ENCODE measurements at regions not wholly inside any gene's neighbourhood (a gene's known extent, or its start where the extent isn't known, plus 50 kb on each side); places are given as distances from the start of the nearest gene placed in this dataset.
"Not testable (repeated sequence)": the region's sequence is repeated elsewhere in the genome, so short reads cannot be mapped to it uniquely, and the experiment has no call there.

DNA sequence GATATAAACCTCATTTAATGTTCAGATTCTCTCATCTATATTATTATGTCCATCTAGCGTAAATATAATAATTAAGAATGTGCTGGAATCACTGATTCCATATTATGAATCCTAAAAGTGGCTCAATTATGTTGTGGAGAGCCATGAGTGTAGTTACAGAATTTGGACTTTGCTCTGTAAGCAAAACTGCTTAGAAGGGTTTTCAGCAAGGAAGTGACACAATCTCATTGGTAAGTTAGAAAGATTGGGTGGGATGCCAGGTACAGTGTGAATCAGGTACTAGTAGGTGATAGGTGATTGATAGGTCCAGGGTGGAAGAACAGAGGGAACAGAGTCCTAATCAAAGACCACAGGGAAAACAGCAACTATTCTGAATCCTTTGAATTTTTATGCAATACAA lies 74.9 kb upstream of the ABLIM1 start:
- DNase-seq: no peak

- DNase-seq: no peak
Measured at GRCh38 chr10:114735946-114736345, 77.9 kb upstream of the ABLIM1 start.

GRCh38 chr10:114743521-114744231 lies 77.9 kb upstream of the FHIP2A start:
- DNase-seq: no peak

DNA sequence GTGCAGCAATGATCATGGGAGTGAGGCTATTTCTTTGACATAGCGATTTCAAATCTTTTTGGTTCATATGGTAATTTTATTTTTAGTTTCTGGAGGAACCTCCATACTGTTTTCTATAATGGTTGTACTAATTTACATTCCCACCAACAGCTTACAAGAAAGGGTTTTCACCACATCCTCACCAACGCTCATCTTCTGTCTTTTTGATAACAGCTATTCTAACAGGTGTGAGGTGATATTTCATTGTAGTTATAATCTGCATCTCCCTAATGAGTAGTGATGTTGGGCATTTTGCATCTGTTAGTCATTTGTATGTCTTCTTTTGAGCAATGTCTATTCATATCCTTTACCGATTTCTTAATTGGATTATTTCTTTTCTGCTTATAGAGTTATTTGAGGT lies 75.0 kb upstream of the FHIP2A start:
- DNase-seq: no peak

DNA sequence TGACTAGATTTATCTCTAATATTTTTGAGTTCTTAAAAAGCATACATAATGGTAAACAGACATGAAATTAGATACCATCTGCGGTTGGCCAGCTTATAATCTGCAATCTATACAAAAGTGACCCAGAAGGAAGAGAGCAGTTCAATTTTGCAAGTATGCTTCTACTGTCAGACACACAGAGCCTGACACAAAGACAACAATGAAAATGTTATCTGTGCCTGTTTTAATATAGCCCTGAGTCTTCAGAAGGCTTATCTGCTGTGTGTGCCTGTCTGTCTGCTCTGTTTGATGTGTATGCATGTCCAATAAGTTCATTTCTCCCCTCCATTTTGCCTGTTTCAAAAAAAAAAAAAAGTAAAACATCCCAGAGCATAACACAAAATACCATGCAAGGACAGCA lies 73.3 kb upstream of the FHIP2A start:
- no peak for DNase-seq

GRCh38 chr10:114749014-114749413 lies 72.6 kb upstream of the FHIP2A start:
- DNase-seq: no peak

DNA sequence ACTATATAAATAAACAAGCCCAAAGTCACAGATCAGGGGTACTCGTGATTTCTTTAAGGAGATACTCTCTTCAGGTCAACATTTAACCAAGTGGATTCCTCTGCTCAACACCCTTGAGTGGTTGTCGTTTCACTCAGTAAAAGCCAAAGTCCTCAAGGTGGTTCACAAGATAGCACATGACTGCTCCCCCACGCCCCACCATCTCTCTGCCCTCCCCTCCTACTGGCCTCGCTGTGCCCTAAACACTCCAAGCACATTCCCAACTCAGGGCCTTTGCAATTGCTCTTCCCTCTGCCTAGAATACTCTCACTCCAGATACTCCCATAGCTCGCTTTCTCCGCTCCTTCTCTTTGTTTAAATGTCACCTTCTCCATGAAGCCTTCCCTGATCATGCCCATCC lies 72.1 kb upstream of the FHIP2A start:
- DNase-seq: no peak

DNA sequence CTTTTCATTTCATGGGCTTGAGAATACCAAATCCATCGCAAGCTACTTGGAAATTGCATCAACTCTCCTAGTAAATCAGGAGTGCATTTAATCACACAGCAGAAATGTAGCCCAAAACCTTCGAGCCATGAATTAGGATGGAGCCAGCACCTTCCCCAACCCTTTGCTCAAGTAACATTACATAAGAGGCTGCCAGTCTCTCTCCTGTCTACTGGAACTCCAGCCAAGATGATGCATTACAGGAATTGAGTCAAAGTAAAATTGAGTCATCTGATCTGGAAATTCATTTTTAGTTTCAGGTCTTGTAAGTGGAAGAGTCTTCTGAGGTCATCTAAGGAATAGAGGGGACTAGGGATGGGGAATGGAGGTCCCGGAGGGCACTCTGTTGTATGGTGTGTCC lies 69.7 kb upstream of the FHIP2A start:
- DNase-seq: no peak

DNA sequence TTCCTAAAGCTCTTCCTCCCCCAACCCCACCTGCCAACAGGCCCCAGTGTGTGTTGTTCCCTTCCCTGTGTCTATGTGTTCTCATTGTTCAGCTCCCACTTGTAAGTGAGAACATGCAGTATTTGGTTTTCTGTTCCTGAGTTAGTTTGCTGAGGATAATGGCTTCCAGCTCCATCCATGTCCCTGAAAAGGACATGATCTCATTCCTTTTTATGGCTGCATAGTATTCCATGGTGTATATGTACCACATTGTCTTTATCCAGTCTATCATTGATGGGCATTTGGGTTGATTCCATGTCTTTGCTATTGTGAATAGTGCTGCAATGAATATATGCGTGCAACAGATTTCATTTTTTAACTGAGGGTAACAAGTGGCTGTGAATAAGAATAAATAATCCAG lies 69.0 kb upstream of the FHIP2A start:
- DNase-seq: not testable (repeated sequence)

GRCh38 chr10:114753126-114753525 lies 68.5 kb upstream of the FHIP2A start:
- DNase-seq: no peak

DNA sequence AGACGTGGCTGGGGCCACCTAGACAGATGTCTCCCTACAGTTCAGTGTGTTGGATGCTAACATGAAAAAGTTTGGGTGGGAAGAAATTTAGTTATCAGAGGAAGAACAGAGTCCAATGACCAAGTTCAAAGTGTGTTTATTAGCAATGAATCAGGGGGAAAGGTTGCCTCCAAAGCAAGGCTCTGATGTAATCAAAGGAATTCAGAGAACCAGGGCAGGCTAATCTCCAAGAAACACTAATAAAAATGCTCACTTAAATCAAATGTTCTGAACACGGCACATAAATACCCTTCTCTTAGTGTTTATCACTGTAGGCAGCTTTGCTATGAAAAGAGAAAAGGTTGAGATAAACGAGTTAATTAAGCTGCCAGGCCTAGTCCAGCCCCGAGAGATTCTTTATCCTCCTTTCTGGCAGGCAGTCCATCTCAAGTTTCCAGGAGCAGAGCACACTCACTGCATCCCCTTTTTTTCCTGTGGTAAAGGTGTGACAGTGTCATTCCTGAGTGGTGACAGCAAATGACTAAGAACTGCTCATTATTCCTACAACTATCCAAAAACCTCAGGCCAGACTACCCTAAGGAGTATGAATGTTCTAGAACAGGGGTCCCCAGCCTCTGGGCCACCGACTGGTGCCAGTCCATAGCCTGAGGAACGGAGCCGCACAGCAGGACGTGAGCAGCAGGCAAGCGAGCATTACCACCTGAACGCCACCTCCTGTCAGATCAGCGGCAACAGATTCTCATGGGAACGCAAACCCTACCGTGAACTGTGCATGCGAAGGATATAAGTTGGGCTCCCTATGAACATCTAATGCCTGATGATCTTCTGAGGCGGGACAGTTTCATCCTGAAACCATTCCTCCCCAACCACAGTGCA lies 66.9 kb upstream of the FHIP2A start:
- DNase-seq: no peak

GRCh38 chr10:114755537-114755936 lies 66.0 kb upstream of the FHIP2A start:
- no peak for DNase-seq

DNA sequence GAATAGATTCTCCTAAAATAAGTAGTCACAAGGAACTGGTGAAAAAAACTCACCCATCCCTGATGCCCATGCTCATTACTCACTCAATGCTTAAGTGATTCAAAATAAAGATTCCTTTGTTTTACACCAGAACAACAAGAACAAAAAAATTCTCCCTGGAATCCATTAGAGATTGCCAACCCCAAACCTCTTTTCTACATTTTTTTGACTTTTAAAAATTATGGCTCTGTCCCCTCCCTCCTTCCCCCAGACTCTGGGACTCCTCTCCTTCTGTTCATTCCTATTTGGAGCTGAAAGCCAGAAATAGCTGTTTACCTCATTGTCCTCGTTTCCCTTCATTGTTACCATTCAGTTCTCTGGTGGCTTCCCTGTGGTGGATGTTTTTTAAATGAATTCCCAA lies 63.2 kb upstream of the FHIP2A start:
- DNase-seq: no peak

DNA sequence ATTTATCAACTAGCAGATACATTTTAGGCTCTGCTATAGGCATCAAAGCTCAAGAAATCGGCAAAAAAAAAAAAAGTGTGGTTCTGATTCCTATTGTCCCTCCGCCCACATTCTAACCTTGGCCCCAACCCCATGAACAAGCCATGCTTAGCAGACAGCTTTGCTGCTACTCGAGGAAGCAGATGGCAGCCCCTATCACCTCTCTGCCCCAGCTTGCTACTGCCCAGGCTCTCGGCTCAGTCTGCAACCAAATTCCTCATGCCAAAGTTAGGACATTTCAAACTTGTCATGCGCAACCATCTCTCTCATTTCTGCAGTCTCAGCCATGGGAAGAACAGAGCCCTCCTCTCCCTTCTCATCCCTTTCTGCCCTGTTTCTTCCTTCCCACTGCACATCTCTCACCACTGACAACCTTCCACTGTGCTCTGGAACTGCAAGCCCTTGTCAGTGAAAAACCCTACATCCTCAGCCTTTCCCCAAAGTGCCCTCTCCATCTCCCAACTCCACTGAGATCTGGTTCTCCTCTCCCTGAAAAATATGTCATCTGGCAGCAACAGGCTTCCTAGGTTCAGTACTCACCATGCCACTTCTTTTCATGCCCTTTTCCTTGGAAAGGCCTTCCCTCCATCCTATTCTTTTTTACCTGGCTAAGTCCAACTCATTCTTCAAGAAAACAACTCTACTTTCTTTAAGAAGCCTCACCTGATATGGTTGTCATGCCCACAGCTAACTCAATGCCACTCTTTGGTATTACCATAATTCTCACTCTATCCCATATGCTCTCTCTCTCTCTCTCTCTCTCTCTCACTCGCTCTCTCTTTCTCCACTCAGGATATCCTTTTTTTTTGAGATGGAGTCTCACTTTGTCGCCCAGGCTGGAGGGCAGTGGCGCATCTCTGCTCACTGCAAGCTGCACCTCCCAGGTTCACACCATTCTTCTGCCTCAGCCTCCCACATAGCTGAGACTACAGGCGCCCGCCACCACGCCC lies 60.1 kb upstream of the FHIP2A start:
- DNase-seq: no peak

- no peak for DNase-seq
Measured at GRCh38 chr10:114762811-114763210, 58.8 kb upstream of the FHIP2A start.

DNA sequence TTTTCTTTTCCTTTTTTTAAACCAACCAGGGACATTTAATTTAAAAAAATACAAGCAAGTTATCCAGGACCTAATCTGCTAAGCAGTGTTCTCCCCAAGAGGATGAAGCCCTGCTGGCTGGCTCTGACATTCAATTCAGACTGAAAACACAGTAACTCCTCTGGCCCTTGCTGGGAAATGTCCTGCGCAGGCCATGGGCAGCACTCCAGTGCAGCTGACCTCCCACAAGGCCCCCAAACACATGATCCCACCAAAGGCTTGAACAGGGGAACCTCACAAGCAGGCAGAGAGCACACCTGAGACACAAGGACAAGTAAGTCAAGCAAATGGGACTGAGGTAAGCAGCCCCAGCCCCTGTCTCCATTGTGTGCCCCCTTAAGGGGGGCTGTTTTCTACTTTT lies 56.9 kb upstream of the FHIP2A start:
- no peak for DNase-seq

- DNase-seq: no peak
Measured at GRCh38 chr10:114766470-114766869, 55.1 kb upstream of the FHIP2A start.

DNA sequence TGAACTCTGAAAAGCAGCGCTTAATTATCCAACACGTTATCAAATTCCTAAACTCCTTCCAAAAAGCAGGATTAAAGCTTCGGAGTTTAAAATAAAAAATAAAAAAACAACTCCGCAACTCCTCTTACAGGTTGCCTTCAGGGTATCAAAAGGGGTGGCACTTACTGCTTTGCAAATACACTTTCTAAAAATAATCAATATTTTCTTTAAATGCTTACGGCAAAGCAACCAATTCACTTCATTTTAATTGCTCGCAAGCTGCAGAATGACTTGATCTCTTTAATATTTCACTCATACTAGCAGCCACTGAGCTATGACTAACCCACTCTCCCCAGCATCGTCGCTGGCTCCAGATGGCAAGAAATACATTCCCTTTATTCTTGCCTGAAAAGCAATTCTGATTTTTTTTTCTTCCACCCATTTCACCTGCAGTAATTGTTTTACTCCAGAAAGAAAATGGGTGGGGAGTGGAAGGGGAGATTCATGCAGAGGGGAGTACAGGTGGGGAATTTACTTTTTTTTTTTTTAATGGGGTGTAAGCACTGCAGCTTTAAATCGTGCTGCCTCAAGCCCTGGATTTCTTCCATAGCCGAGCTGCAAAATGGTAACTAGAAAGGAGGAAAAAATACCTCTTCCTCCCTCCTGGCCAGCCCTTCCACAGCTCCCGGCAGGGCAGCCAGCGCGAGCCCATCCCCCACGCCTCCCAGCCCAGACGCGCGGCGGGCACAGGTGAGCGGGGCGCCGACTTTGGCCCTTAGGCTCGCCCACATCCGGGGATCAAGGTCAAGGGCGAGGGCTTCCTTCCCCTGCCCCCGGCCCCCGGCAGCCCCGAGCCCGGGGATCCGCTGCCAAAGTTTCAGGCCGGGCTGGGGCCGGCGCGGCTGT lies 54.2 kb upstream of the FHIP2A start:
- peak; percentile 11 for DNase-seq

- no peak for DNase-seq
Measured at GRCh38 chr10:114767986-114768821, 53.4 kb upstream of the FHIP2A start.

DNA sequence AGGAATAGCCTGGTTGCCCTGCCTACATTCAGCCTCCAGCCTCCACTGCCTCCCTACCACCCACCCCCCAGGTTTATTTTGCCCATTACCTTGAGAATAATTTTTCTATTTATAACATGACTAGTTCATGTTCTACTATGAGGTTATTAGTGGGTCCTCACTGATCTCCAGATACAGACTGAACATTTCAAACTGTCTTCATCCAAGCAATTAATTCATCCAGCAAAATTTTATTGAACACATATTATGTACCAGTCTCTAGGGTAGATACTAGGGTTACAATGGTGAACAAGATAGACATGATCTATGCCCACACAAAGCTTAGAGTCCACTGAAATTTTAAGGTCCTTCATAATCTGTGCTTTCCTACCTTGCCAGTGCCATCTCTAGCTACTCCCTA lies 51.6 kb upstream of the FHIP2A start:
- DNase-seq: no peak

DNA sequence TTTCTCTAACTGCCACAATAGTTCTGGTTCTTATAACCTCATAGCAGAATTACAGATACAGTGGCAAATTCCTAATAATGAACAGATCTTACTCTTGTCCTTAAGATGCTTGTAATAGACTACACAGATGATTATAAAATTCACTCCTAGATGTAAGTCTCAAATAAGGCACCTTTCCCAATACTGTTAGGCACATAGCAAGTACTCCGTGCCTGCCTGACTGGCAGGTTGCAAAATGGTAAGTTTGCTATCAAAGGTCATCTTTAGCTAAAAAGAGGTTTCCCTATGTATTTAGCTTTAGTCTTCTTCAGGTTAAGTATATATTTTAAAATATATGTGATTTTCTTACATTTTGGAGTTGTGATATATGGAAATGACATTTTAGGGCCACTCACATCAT lies 50.4 kb upstream of the FHIP2A start:
- DNase-seq: no peak
